Gastrocnemius medialis (tissue), 4 donors: ENCODE measurements at regions not wholly inside any gene's neighbourhood (a gene's known extent, or its start where the extent isn't known, plus 50 kb on each side); places are given as distances from the start of the nearest gene placed in this dataset.

Experiments
- ATAC-seq, 2 donors: fragments of 150-250 bp; one replicate each; pipeline ENCODE4 v1.9.1; 2016
- DNase-seq, 2 donors: peaks; one replicate each; pipeline ENCODE4 v3.0.0-alpha.2; 2019
- H3K27ac ChIP-seq, 4 donors: fragments of 200-600 bp; sonication (generic); 1 replicate in 1 of 4; 2 replicates in 3 of 4; pipeline ENCODE4 v1.5.1; 2016 to 2018; ENCODE audit warnings: mild to moderate bottlenecking in 2 of 4, moderate library complexity in 1 of 4
- H3K27me3 ChIP-seq, 3 donors: fragments of 200-600 bp; sonication (generic) in 2 of 3; 1 replicate in 1 of 3; 2 replicates in 2 of 3; pipeline versions ENCODE4 v1.5.1 to v1.6.0; 2016 to 2019; ENCODE audit warnings: mild to moderate bottlenecking in 1 of 3, moderate library complexity in 1 of 3
- H3K36me3 ChIP-seq, 2 donors: fragments of 200-600 bp; sonication (generic) in 1 of 2; one replicate each; pipeline ENCODE4 v1.5.1; 2017 to 2018
- H3K4me1 ChIP-seq, 2 donors: fragments of 200-600 bp; sonication (generic) in 1 of 2; one replicate each; pipeline ENCODE4 v1.5.1; 2016 to 2017; ENCODE audit warnings: mild to moderate bottlenecking in 2 of 2
- H3K4me3 ChIP-seq, 4 donors: fragments of 200-600 bp; sonication (generic) in 3 of 4; 1 replicate in 1 of 4; 2 replicates in 3 of 4; pipeline ENCODE4 v1.5.1; 2016 to 2019; ENCODE audit warnings: mild to moderate bottlenecking in 2 of 4
- H3K9me3 ChIP-seq, 3 donors: fragments of 200-600 bp; sonication (generic) in 2 of 3; 1 replicate in 1 of 3; 2 replicates in 2 of 3; pipeline ENCODE4 v1.5.1; 2016 to 2019
- CTCF ChIP-seq, 5 experiments: fragments of 450-650 bp in 3 of 5; fragments of 200-600 bp in 2 of 5; sonication (generic) in 2 of 5; IDR thresholded peaks in 4 of 5; conservative IDR thresholded peaks in 1 of 5; 1 replicate in 4 of 5; 2 replicates in 1 of 5; pipeline ENCODE4 v1.5.1; 2016 to 2019; ENCODE audit warnings: antibody characterized with exemption in 5 of 5, mild to moderate bottlenecking in 3 of 5, moderate library complexity in 3 of 5
- POLR2A ChIP-seq, 2 donors: fragments of 450-650 bp; IDR thresholded peaks; one replicate each; pipeline ENCODE4 v1.6.1; 2017; ENCODE audit warnings: antibody characterized with exemption in 2 of 2, mild to moderate bottlenecking in 2 of 2, moderate library complexity in 2 of 2
- in situ Hi-C, 4 donors: fragments of 200-750 bp; cut with MboI; loops; one replicate each; pipeline versions ENCODE4 v1.15.0 to v1.8.0; 2017; ENCODE audit warnings: low sequenced_read_pairs in 4 of 4
- intact Hi-C: fragments of 100-400 bp; cut with DNase I; formaldehyde crosslinking; loops from one replicate; pipeline ENCODE4 v1.15.1; 2023; ENCODE audit warnings: low total_unique reads

GRCh38 chrX:5640071-5640470, 588.6 kb downstream of the NLGN4X start:
- Histone ChIP-seq H3K4me3 (no peak overlapping the region), H3K27ac (no peak overlapping the region), H3K9me3 (no peaks in the 10 kb centered on the region), H3K4me1 (no peaks in the 10 kb centered on the region), H3K27me3 (no peaks in the 10 kb centered on the region), H3K36me3 (no peaks in the 10 kb centered on the region)
- DNase-seq = no peak
- in situ Hi-C loops = no loop called here
- intact Hi-C loops = no loop called here
- ATAC-seq = no peak
- no peak for TF ChIP-seq POLR2A (IDR thresholded peaks at IDR 0.05)
- TF ChIP-seq CTCF (IDR thresholded peaks at IDR 0.05 in 4 of 5, conservative IDR thresholded peaks at IDR 0.05 in 1 of 5) = no peak

- Histone ChIP-seq H3K9me3 (no peaks in the 10 kb centered on the region), H3K4me1 (no peaks in the 10 kb centered on the region), H3K27ac (no peak overlapping the region), H3K36me3 (no peaks in the 10 kb centered on the region), H3K27me3 (no peaks in the 10 kb centered on the region), H3K4me3 (no peak overlapping the region)
- DNase-seq = no peak
- in situ Hi-C loops (no loop called here), intact Hi-C loops (no loop called here)
- no peak for ATAC-seq
- no peak for TF ChIP-seq POLR2A (IDR thresholded peaks at IDR 0.05)
- TF ChIP-seq CTCF (IDR thresholded peaks at IDR 0.05 in 4 of 5, conservative IDR thresholded peaks at IDR 0.05 in 1 of 5) = no peak
Observed at GRCh38 chrX:5638572-5638971, 590.1 kb downstream of the NLGN4X start.

GRCh38 chrX:5632887-5633286, 595.8 kb downstream of the NLGN4X start:
- in situ Hi-C loops = no loop called here
- no peak for TF ChIP-seq CTCF (IDR thresholded peaks at IDR 0.05 in 4 of 5, conservative IDR thresholded peaks at IDR 0.05 in 1 of 5)
- TF ChIP-seq POLR2A (IDR thresholded peaks at IDR 0.05) = no peak

GRCh38 chrX:5632061-5632614, 596.5 kb downstream of the NLGN4X start:
- DNase-seq (no peak), ATAC-seq (no peak)
- no peaks in the 10 kb centered on the region for H3K4me1 ChIP-seq
- TF ChIP-seq POLR2A (IDR thresholded peaks at IDR 0.05) (no peak), CTCF (IDR thresholded peaks at IDR 0.05 in 4 of 5, conservative IDR thresholded peaks at IDR 0.05 in 1 of 5) (no peak)
- no peaks in the 10 kb centered on the region for H3K9me3 ChIP-seq
- H3K36me3 ChIP-seq = no peaks in the 10 kb centered on the region
- H3K27me3 ChIP-seq = no peaks in the 10 kb centered on the region
- no peak overlapping the region for H3K27ac ChIP-seq
- H3K4me3 ChIP-seq = no peak overlapping the region
- intact Hi-C loops (no loop called here), in situ Hi-C loops (no loop called here)

More at GRCh38 chrX:5632887-5633286, 595.8 kb downstream of the NLGN4X start:
- no peaks in the 10 kb centered on the region for H3K36me3 ChIP-seq
- H3K9me3 ChIP-seq = no peaks in the 10 kb centered on the region
- no peaks in the 10 kb centered on the region for H3K27me3 ChIP-seq
- no peak overlapping the region for H3K27ac ChIP-seq
- intact Hi-C loops = no loop called here
- ATAC-seq (no peak), DNase-seq (no peak)
- H3K4me3 ChIP-seq = no peak overlapping the region
- H3K4me1 ChIP-seq = no peaks in the 10 kb centered on the region

GRCh38 chrX:5617666-5618065, 611.0 kb downstream of the NLGN4X start:
- Histone ChIP-seq H3K4me1 (no peaks in the 10 kb centered on the region), H3K27ac (no peak overlapping the region), H3K27me3 (no peaks in the 10 kb centered on the region), H3K4me3 (no peak overlapping the region), H3K36me3 (no peaks in the 10 kb centered on the region), H3K9me3 (no peaks in the 10 kb centered on the region)
- in situ Hi-C loops (no loop called here), intact Hi-C loops (no loop called here)
- ATAC-seq (no peak), DNase-seq (no peak)
- TF ChIP-seq POLR2A (IDR thresholded peaks at IDR 0.05) (no peak), CTCF (IDR thresholded peaks at IDR 0.05 in 4 of 5, conservative IDR thresholded peaks at IDR 0.05 in 1 of 5) (no peak)
